NB4 (cell line): ENCODE measurements at regions not wholly inside any gene's neighbourhood (a gene's known extent, or its start where the extent isn't known, plus 50 kb on each side); places are given as distances from the start of the nearest gene placed in this dataset.

Source experiments
- DNase-seq: peaks from one replicate; pipeline ENCODE4 v3.0.0; 2010; ENCODE audit warnings: low read depth
- H3K4me3 ChIP-seq: one replicate; pipeline ENCODE4 v1.5.1; 2011; ENCODE audit warnings: mild to moderate bottlenecking, low read depth, low read length, moderate library complexity
- CTCF ChIP-seq: IDR thresholded peaks from one replicate; pipeline ENCODE4 v1.5.1; 2012; ENCODE audit warnings: low read depth, low read length
- MAX ChIP-seq: IDR thresholded peaks from 2 replicates; pipeline ENCODE4 v1.6.1; 2011; ENCODE audit warnings: low read depth, low read length
- MYC ChIP-seq: IDR thresholded peaks from 2 replicates; pipeline ENCODE4 v1.6.1; 2011; ENCODE audit warnings: low read depth, low read length
- POLR2A ChIP-seq: IDR thresholded peaks from 2 replicates; pipeline ENCODE4 v1.6.1; 2011; ENCODE audit warnings: mild to moderate bottlenecking; ENCODE audit not compliant: insufficient read length; ENCODE audit errors: extremely low read depth

GRCh38 chr13:79825959-79826358 is 345.0 kb downstream of the NDFIP2 start:
- no peak overlapping the region for H3K4me3 ChIP-seq
- no peak for TF ChIP-seq MYC

GRCh38 chr13:79815041-79815440 is 334.1 kb downstream of the NDFIP2 start:
- TF ChIP-seq POLR2A (no peak), MAX (no peak), MYC (no peak), CTCF (no peak)
- H3K4me3 ChIP-seq = no peak overlapping the region
- DNase-seq = no peak

More at GRCh38 chr13:79825959-79826358, 345.0 kb downstream of the NDFIP2 start:
- DNase-seq = no peak

DNA sequence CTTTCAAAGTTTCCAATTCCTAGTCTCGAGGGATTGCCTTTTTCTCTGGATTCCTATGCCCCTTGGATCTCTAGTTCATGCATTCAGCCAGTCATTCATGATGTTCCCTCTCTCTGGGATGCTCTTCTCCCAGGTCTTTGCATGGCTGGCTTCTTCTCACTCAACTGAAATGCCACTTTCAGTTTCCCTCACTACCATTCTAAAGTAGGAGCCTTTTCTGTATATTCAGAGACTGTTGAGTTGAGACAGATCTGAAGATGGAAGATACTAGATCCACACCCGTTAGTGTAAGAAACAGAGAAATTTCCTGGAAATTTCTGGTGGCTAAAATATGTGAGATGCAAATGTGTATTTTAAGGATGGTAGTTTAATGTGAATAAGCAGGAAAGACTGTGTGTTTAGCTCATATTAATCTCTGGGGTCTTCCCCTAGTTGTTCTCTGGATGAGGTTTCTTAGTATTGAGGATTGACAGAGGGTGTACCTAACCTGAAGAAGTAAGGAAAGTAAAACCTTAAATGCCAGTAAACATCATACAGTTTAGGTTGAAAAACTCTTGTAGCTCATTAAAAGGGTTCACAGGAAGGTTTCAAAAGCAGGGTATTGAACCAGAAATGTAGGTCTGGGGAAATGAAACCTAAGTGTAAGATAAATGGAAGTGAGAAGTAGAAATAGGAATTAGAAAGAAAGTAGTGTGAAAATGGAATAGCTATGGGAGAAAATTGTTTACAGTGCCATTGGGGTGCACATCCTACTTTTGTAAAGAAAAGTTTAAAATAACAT is 331.3 kb downstream of the NDFIP2 start:
- H3K4me3 ChIP-seq = no peak overlapping the region
- DNase-seq = no peak
- TF ChIP-seq CTCF = no peak
- TF ChIP-seq MYC = no peak
- TF ChIP-seq MAX = no peak
- TF ChIP-seq POLR2A = no peak

GRCh38 chr13:79811170-79811569 is 330.2 kb downstream of the NDFIP2 start:
- TF ChIP-seq MYC (no peak), MAX (no peak), CTCF (no peak), POLR2A (no peak)
- no peak for DNase-seq
- H3K4me3 ChIP-seq = no peak overlapping the region

DNA sequence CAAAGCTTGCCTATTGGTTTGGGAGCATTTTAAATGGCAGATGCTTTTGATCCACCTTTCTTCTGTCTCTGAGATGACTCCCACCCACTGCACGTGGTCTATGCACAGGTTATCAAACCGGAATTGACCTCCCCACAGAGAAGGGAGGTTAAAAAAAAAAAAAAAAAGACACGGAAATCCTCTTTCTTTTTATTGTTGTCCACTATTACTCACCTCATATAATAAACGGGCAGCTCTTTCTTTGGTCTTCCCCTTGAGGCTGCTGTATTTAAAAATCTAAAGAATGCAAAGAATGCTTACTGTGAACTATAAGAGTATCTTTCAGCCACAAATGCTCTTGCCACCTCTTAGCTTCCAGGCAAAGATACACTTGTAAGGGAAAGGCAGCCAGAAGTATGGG is 329.7 kb downstream of the NDFIP2 start:
- no peak for DNase-seq
- H3K4me3 ChIP-seq = no peak overlapping the region
- TF ChIP-seq MYC (no peak), MAX (no peak), CTCF (no peak), POLR2A (no peak)

- TF ChIP-seq POLR2A (no peak), MYC (no peak), MAX (no peak), CTCF (no peak)
Measured at GRCh38 chr13:79810018-79810417, 329.1 kb downstream of the NDFIP2 start.

More at GRCh38 chr13:79810018-79810417, 329.1 kb downstream of the NDFIP2 start:
- no peak for DNase-seq
- H3K4me3 ChIP-seq = no peak overlapping the region
